B cell (primary cell): ENCODE measurements at regions not wholly inside any gene's neighbourhood (a gene's known extent, or its start where the extent isn't known, plus 50 kb on each side); places are given as distances from the start of the nearest gene placed in this dataset.

ENCODE experiments used
- EZH2 ChIP-seq: IDR thresholded peaks from 2 replicates; pipeline ENCODE4 v1.6.1; 2012; ENCODE audit warnings: borderline replicate concordance, low read depth, mild to moderate bottlenecking, moderate library complexity, low read length; ENCODE audit not compliant: insufficient read depth, poor library complexity, severe bottlenecking
- TF ChIP-seq, protein P1 (sequence below): fragments of 200-600 bp; IDR thresholded peaks from one replicate; pipeline ENCODE4 v1.8.0; 2022; ENCODE audit warnings: antibody characterized with exemption, mild to moderate bottlenecking

- no peak for TF ChIP-seq EZH2
- TF ChIP-seq, protein P1, sequence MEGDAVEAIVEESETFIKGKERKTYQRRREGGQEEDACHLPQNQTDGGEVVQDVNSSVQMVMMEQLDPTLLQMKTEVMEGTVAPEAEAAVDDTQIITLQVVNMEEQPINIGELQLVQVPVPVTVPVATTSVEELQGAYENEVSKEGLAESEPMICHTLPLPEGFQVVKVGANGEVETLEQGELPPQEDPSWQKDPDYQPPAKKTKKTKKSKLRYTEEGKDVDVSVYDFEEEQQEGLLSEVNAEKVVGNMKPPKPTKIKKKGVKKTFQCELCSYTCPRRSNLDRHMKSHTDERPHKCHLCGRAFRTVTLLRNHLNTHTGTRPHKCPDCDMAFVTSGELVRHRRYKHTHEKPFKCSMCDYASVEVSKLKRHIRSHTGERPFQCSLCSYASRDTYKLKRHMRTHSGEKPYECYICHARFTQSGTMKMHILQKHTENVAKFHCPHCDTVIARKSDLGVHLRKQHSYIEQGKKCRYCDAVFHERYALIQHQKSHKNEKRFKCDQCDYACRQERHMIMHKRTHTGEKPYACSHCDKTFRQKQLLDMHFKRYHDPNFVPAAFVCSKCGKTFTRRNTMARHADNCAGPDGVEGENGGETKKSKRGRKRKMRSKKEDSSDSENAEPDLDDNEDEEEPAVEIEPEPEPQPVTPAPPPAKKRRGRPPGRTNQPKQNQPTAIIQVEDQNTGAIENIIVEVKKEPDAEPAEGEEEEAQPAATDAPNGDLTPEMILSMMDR: no peak
Observed at GRCh38 chr18:5824370-5824984, 70.8 kb downstream of the TMEM200C start.
